ENCODE measurements at regions not wholly inside any gene's neighbourhood (a gene's known extent, or its start where the extent isn't known, plus 50 kb on each side); places are given as distances from the start of the nearest gene placed in this dataset.

- ChIA-PET CTCF (ENCODE audit: unreplicated experiment) (no interaction called here), POLR2A (no interaction called here)
- Histone ChIP-seq H2AFZ (ENCODE audit: low read length) (no peak overlapping the region), H4K20me1 (ENCODE audit: insufficient read depth, low read length) (no peaks in the 10 kb centered on the region), H3K4me3 (ENCODE audit: low read depth, low read length, poor library complexity, severe bottlenecking) (no peak overlapping the region), H3K79me2 (ENCODE audit: insufficient read depth, low read depth, low read length) (no peaks in the 10 kb centered on the region), H3K4me1 (ENCODE audit: insufficient read depth, low read length, poor library complexity, severe bottlenecking) (no peaks in the 10 kb centered on the region), H3K4me2 (ENCODE audit: low read length) (no peak overlapping the region), H3K9me3 (ENCODE audit: low read length) (no peaks in the 10 kb centered on the region), H3K36me3 (ENCODE audit: insufficient read depth, low read length) (no peaks in the 10 kb centered on the region), H3K9me2 (ENCODE audit: insufficient read depth, low read length) (no peaks in the 10 kb centered on the region), H3K27ac (ENCODE audit: low read depth, low read length, poor library complexity, severe bottlenecking) (no peak overlapping the region)
- TF ChIP-seq CTCF (conservative IDR thresholded peaks at IDR 0.05; ENCODE audit: low read length) (no peak), EZH2phosphoT487 (IDR thresholded peaks at IDR 0.05; ENCODE audit: borderline replicate concordance, low read depth, low read length) (no peak)
- no peak for DNase-seq (ENCODE audit: low spot score)
- no TSS peak for BruUV-seq (replicated peaks)
- intact Hi-C loops (cut with micrococcal nuclease; ENCODE audit: unreplicated experiment): no loop called here
Measured at GRCh38 chr9:13755551-13755950, 476.1 kb upstream of the MPDZ start.

- Histone ChIP-seq H3K79me2 (ENCODE audit: insufficient read depth, low read depth, low read length) (no peaks in the 10 kb centered on the region), H3K4me2 (ENCODE audit: low read length) (no peak overlapping the region), H4K20me1 (ENCODE audit: insufficient read depth, low read length) (no peaks in the 10 kb centered on the region), H3K27ac (ENCODE audit: low read depth, low read length, poor library complexity, severe bottlenecking) (no peak overlapping the region), H3K9me3 (ENCODE audit: low read length) (no peaks in the 10 kb centered on the region), H3K9me2 (ENCODE audit: insufficient read depth, low read length) (no peaks in the 10 kb centered on the region), H3K4me3 (ENCODE audit: low read depth, low read length, poor library complexity, severe bottlenecking) (no peak overlapping the region), H2AFZ (ENCODE audit: low read length) (no peak overlapping the region), H3K4me1 (ENCODE audit: insufficient read depth, low read length, poor library complexity, severe bottlenecking) (no peaks in the 10 kb centered on the region), H3K36me3 (ENCODE audit: insufficient read depth, low read length) (no peaks in the 10 kb centered on the region)
- TF ChIP-seq EZH2phosphoT487 (IDR thresholded peaks at IDR 0.05; ENCODE audit: borderline replicate concordance, low read depth, low read length) (no peak), CTCF (conservative IDR thresholded peaks at IDR 0.05; ENCODE audit: low read length) (no peak)
- POLR2A ChIA-PET: no interaction called here
- intact Hi-C loops (cut with micrococcal nuclease; ENCODE audit: unreplicated experiment): no loop called here
- no peak for DNase-seq (ENCODE audit: low spot score)
- CTCF ChIA-PET (ENCODE audit: unreplicated experiment): no interaction called here
- BruUV-seq (replicated peaks): no TSS peak
Measured at GRCh38 chr9:13750639-13751038, 471.1 kb upstream of the MPDZ start.

- Histone ChIP-seq H2AFZ (ENCODE audit: low read length) (no peak overlapping the region), H4K20me1 (ENCODE audit: insufficient read depth, low read length) (no peaks in the 10 kb centered on the region), H3K4me3 (ENCODE audit: low read depth, low read length, poor library complexity, severe bottlenecking) (no peak overlapping the region), H3K4me2 (ENCODE audit: low read length) (no peak overlapping the region), H3K27ac (ENCODE audit: low read depth, low read length, poor library complexity, severe bottlenecking) (no peak overlapping the region), H3K9me3 (ENCODE audit: low read length) (no peaks in the 10 kb centered on the region), H3K4me1 (ENCODE audit: insufficient read depth, low read length, poor library complexity, severe bottlenecking) (no peaks in the 10 kb centered on the region), H3K36me3 (ENCODE audit: insufficient read depth, low read length) (no peaks in the 10 kb centered on the region), H3K9me2 (ENCODE audit: insufficient read depth, low read length) (no peaks in the 10 kb centered on the region), H3K79me2 (ENCODE audit: insufficient read depth, low read depth, low read length) (no peaks in the 10 kb centered on the region)
- POLR2A ChIA-PET: no interaction called here
- TF ChIP-seq CTCF (conservative IDR thresholded peaks at IDR 0.05; ENCODE audit: low read length) (no peak), EZH2phosphoT487 (IDR thresholded peaks at IDR 0.05; ENCODE audit: borderline replicate concordance, low read depth, low read length) (no peak)
- intact Hi-C loops (cut with micrococcal nuclease; ENCODE audit: unreplicated experiment): no loop called here
- no TSS peak for BruUV-seq (replicated peaks)
- DNase-seq (ENCODE audit: low spot score): no peak
- CTCF ChIA-PET (ENCODE audit: unreplicated experiment): no interaction called here
Measured at GRCh38 chr9:13750061-13750460, 470.6 kb upstream of the MPDZ start.

All from OCI-LY7 (cell line).